ENCODE measurements at regions not wholly inside any gene's neighbourhood (a gene's known extent, or its start where the extent isn't known, plus 50 kb on each side); places are given as distances from the start of the nearest gene placed in this dataset.

DNA sequence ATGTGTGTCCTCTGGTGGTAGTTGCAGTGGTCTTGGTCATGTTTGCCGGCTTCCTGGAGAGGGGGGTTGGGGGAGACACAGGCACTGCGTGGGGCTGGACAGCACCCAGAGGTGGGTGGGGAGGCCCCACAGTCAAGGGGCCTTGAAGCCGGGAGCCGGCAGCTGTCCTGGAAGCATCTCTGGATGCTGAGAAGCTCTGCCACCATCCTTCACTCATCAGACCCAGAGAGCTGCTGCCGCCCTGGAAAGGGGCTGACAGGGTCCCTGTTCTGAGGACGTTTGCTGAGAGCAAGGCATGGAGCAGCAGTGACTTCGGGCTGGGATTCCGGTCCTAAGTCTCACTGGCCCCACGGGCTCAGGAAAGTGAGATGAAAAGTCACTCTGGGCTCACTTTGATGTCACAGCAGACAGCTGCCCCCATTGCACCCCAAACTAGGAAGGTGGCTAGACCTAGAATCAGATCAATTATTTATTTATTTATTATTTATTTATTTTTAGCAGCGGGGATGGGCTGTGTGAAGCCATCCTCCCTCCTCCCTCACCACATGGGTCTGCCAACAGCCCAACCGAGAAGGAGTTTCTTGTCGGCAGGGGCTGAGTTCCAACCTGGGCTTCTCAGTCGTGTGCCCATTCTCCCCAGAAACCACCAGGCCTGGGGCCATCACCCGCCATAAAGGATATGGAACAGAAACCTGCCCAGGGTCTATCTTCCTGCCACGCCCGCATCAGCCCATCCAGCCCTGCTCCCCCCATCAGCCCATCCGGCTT lies 547.4 kb downstream of the PTPRU start:
- TF ChIP-seq POLR2AphosphoS5 (IDR thresholded peaks at IDR 0.05; ENCODE audit: low read depth, low read length) (no peak), SIN3A (IDR thresholded peaks at IDR 0.05; ENCODE audit: borderline replicate concordance, insufficient read depth, low read length) (no peak), TAF1 (IDR thresholded peaks at IDR 0.05; ENCODE audit: borderline replicate concordance, insufficient read depth, low read length) (no peak), FOXP2 (optimal IDR thresholded peaks at IDR 0.05; ENCODE audit: borderline replicate concordance, extremely low read depth, extremely low read length, insufficient read depth) (no peak)
- TF ChIP-seq, protein P1, sequence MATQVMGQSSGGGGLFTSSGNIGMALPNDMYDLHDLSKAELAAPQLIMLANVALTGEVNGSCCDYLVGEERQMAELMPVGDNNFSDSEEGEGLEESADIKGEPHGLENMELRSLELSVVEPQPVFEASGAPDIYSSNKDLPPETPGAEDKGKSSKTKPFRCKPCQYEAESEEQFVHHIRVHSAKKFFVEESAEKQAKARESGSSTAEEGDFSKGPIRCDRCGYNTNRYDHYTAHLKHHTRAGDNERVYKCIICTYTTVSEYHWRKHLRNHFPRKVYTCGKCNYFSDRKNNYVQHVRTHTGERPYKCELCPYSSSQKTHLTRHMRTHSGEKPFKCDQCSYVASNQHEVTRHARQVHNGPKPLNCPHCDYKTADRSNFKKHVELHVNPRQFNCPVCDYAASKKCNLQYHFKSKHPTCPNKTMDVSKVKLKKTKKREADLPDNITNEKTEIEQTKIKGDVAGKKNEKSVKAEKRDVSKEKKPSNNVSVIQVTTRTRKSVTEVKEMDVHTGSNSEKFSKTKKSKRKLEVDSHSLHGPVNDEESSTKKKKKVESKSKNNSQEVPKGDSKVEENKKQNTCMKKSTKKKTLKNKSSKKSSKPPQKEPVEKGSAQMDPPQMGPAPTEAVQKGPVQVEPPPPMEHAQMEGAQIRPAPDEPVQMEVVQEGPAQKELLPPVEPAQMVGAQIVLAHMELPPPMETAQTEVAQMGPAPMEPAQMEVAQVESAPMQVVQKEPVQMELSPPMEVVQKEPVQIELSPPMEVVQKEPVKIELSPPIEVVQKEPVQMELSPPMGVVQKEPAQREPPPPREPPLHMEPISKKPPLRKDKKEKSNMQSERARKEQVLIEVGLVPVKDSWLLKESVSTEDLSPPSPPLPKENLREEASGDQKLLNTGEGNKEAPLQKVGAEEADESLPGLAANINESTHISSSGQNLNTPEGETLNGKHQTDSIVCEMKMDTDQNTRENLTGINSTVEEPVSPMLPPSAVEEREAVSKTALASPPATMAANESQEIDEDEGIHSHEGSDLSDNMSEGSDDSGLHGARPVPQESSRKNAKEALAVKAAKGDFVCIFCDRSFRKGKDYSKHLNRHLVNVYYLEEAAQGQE (IDR thresholded peaks at IDR 0.05; ENCODE audit: insufficient read depth in 1 of 2, low read depth in 2 of 2, low read length in 2 of 2): no peak

Measured in PFSK-1 (cell line).